GM18498 (cell line): ENCODE measurements at regions not wholly inside any gene's neighbourhood (a gene's known extent, or its start where the extent isn't known, plus 50 kb on each side); places are given as distances from the start of the nearest gene placed in this dataset.

Experiments
- ATAC-seq: cut with Tn5 transposase; IDR thresholded peaks from one replicate; pipeline ENCODE4 v1.9.1; 2021; ENCODE audit warnings: mild to moderate bottlenecking, moderate library complexity; ENCODE audit not compliant: unreplicated experiment

DNA sequence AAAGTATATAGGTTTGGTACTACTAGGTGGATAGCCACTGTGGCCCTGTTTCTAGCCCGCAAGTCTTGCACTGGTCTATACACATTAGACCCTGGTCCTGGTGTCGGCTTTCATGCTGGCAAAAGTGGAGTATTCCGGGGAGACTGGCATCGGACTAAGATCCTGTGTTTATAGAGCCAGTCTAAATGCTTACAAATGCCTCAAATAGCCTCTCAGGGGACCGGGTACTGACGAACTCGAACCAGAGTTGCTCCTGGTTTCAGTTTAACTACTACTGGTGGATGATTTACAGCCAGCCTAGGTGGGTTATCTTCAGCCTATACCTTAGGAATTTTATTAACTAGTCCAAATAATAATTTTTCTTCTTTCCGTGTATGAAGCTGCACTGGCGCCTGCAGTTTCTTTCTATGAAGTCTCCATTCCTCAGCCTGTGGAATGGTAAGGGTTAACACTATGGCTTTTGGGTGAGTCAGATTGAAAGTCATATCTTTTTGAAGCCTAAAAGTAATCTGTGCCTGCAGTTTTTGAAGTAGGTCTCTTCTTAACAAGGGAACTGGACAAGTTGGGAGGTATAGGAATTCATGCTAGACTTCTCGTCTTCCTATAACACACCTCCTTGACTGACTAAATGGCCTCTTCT lies 51.3 kb downstream of the OR10H4 start:
- ATAC-seq: no peak

DNA sequence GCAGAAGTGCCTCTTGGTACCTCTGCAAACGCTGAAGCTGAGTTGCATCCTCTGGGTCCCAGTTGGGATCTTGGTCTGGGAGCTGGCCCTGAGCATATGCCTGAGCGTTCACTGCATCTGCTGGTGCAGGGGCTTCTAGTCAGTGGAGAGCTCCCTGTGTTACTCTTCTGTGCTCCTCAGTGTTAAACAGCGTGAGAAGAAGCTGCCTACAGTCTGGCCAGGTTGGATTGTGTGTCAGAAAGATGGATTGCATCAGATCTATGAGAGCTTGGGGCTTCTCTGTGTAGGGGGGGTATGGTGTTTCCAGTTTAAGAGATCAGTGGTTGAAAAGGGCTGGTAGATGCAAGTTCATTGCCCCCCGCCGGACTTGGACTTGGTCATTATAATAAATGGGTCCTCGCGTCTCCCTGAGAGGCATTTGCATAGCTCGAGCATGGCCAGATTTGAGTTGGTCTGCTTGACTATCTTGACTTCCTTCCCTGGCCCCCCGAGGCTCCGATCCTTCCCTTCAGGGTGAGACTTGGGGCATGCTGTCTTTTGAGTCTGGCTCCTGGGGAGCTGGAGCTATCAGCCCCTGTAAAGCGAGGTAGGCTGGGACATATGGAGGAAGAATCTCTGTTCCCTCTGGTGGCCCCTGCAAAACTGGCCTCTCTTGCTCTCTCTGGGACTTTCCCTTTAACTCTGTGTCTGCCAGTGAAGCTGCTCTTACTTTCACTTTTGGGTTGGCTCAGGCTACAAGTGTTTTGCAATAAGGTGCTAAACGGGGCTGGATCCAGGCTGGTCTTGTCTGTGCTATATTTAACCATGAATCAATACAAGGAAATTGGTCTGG lies 52.9 kb downstream of the OR10H4 start:
- peak; percentile 65 for ATAC-seq

- no peak for ATAC-seq
Measured at GRCh38 chr19:16002406-16003384, 53.9 kb downstream of the OR10H4 start.

- no peak for ATAC-seq
Measured at GRCh38 chr19:16003391-16003790, 54.6 kb downstream of the OR10H4 start.

DNA sequence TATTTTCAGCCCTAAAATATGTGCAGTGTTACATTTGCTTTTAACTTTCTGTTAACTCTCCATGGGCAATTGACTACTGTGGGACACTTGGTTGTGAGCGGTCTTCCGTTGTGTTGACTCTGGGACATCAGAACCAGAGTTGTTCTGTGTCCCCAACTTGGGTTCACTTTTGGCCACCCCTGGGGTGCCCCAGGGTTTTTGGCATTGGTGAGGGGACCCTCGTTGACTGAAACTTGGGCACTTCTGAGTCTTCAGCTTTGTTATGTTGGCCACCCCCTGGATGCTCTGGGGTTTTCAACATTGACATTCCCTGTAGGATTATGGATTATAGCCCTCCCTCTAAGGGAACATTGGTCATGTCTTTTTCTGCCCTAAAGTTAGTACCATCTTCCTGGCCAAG lies 57.1 kb downstream of the OR10H4 start:
- ATAC-seq: no peak

- no peak for ATAC-seq
Measured at GRCh38 chr19:16012552-16012951, 63.7 kb upstream of the TPM4 start.

DNA sequence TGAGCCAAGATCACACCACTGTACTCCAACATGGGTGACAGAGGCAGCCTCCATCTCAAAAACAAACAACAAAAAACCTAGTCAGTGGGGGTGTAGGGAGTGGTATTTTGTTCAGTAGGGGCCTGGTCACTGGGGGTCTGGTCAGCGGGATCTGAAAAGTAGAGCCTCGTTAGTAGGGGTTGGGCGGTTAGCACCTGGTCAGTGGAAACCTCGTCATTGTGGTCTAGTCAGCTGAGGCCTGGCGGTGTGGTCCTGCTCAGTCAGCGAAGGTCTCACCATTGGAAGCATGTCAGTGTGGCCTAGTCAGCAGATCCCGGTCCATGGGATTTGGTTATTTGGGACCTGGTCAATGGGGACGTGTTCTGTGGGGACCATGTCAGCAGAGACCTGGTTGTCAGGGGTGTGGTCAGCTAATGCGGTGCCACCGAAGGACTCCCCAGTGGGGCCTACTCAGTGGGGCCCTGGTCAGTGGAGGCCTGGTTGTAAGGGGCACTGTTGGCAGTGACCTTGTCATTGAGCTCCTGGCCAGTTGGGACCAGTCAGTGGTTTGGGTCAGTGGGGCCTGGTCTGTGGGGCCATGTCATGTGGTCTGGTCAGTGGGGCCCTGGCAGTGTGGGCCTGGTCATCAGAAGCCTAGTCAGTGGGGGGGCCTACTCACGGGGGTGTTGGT lies 63.0 kb upstream of the TPM4 start:
- no peak for ATAC-seq

DNA sequence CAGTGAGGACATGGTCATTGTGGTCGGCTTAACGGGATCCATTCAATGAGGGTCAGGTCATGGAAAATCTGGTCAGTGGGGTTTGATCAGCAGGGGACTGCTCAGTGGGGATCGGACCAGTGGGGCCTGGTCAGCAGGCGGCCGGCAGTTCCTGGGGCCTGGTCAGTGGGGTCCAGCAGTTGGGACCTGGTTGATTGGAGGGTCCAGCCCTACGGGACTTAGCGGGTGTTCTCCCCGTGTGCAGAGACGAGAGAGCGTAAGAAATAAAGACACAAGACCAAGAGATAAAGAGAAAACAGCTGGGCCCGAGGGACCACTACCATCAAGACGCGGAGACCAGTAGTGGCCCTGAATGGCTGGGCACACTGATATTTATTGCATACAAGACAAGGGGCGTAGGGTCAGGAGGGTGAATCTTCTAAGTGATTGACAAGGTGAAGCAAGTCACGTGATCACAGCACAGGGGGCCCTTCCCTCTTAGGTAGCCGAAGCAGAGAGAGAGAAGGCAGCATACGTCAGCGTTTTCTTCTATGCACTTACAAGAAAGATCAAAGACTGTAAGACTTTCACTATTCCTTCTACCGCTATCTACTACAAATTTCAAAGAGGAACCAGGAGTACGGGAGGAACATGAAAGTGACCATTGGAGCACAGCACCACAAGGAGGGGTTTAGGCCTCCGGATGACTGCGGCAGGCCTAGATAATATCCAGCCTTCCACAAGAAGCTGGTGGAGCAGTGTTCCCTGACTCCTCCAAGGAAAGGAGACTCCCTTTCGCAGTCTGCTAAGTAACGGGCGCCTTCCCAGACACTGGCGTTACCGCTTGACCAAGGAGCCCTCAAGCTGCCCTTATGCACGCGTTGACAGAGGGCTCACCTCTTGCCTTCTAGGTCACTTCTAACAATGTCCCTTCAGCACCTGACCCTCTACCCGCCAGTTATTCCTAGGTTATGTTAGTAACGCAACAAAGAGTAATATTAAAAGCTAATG lies 62.1 kb upstream of the TPM4 start:
- ATAC-seq: no peak

GRCh38 chr19:16014923-16015804 lies 61.1 kb upstream of the TPM4 start:
- no peak for ATAC-seq

GRCh38 chr19:16015805-16016173 lies 60.5 kb upstream of the TPM4 start:
- ATAC-seq: no peak

DNA sequence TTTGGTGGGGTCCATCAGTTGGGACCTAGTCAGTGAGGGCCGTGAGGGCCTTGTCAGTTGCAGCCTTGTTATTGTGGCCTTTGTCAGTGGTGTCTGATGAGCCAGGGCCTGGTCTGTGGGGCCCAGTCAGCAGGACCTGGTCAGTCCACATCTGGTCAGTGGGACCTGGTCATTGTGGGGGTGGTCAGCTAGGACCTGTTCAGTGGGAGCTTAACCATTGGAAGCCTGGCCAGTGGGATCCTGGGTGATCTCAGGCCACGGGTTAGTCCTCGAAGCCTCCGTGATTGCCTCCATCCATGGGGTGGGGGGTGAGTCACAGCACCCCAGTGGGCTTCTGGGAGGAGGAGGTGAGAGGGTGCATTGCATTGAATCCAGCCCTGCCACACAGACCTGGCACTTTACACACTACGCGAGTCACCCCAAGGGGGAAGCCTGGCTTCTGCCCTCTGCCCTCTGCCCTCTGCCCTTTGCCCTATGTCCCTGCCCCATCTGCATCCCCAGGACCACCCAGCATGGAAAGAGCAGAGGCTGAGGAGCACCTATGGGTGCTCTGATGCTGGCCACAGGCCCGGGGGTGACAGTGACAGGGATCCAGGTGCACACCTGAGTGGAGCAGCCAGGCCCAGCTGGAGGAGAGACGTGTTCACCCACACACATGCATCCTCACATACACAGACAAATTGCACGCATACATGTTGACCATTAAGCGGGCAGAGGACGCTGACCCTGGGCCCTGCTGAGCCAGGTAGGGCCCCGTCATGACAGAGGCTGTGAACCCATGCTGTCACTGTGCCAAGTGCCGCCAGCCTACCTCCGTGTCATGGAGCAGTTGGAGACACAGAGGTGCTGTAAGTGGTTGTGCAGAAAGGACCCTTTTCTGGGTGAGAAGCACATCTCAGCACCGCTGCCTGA lies 59.8 kb upstream of the TPM4 start:
- no peak for ATAC-seq

DNA sequence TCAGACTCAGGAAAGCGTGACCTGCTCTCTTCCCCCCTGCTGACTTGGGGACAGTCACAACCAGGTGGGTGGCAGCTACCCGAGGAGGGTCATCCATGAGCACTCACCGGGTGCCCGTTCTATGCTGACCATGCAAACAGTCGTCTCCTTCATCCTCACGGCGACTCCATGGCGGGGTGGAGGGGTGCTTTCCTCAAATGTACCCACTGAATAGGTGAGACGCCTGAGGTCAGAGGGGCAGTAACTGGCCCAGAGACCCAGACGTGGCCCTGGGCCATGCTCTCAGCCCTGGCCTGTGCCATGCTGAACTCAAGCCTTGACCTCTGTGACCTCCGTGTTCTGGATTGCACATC lies 59.2 kb upstream of the TPM4 start:
- no peak for ATAC-seq

DNA sequence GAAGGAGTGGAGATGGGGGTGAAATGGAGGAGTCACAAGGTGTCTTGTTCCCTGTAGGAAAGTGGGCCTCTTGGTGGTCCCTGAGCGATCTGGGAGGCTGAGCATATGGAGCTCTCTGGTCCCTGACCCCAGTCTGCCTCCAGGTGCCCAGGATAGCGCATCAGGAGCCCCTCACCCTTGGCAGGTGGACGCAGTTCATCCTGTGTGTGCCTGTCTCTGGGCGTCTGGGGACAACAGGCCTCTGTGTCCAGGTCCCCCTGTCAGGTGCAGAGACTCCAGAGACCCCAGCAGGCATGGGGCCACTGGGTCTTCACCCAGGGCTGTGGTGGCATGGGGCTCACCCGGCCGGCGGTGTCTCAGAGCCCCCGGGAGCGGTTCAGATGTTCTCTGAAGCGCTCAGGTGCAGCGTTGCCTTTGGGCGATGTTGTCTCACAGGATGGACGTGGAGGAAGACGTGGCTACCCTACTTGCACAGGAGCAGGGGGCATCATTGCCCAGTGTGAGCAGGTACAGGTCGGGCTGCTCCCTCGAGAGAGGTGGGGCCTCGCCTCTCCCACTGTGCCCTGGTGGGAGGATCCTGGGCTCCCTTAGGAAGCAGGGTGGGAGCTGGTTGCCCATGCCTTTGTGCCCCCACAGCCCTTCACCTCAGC lies 58.1 kb upstream of the TPM4 start:
- ATAC-seq: no peak

GRCh38 chr19:16018801-16019551 lies 57.3 kb upstream of the TPM4 start:
- no peak for ATAC-seq

GRCh38 chr19:16019691-16020448 lies 56.4 kb upstream of the TPM4 start:
- no peak for ATAC-seq

DNA sequence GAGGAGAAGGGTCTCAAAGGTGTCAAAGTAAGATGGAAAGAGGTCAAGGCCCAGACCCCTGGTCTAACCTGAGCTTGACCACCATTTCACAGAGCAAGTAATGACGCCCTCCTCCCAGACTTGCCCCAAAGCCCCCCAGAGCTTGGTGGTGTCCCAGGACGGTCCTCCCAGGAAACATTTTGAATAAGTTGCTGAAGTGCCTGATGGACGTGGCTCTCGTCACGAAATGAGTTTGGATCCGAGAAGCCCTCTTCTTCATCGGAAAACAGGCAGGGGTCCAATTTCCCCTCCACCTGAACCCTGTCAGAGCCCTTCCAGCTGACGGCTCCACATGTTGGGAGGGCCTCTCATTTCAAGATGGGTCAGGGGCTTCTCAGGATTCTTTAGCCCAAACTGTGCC lies 54.5 kb upstream of the TPM4 start:
- no peak for ATAC-seq
